ENCODE measurements at regions not wholly inside any gene's neighbourhood (a gene's known extent, or its start where the extent isn't known, plus 50 kb on each side); places are given as distances from the start of the nearest gene placed in this dataset.

- no peaks in the 10 kb centered on the region for H3K36me3 ChIP-seq (ENCODE audit: control insufficient read depth in 1 of 2, insufficient read depth in 2 of 2, low read length in 2 of 2)
- DNase-seq (ENCODE audit: low read depth, low spot score) (no peak), ATAC-seq (no peak)
- POLR2A ChIA-PET: no interaction called here
- no peaks in the 10 kb centered on the region for H3K4me1 ChIP-seq (ENCODE audit: control insufficient read depth in 1 of 2, insufficient read depth in 2 of 2, low read length in 2 of 2)
- no TSS peak for BruUV-seq (replicated peaks)
- H3K79me2 ChIP-seq (ENCODE audit: insufficient read depth, low read length): no peaks in the 10 kb centered on the region
- RAD21 ChIA-PET (ENCODE audit: low non-redundant PET in 1 of 2, low total read pairs in 2 of 2, uncharacterized antibody in 2 of 2, unreplicated experiment in 2 of 2): no interaction called here
- H2AFZ ChIP-seq (ENCODE audit: low read depth, low read length, poor library complexity, severe bottlenecking): no peak overlapping the region
- H3K9me2 ChIP-seq (ENCODE audit: insufficient read depth): no peaks in the 10 kb centered on the region
- peaks cover 5% of the 10 kb centered on the region; the same call in 1 of the 2 replicates for H3K27me3 ChIP-seq (ENCODE audit: insufficient read depth, low read length)
- no peak overlapping the region for H3K9ac ChIP-seq (ENCODE audit: low read length)
- no peak for TF ChIP-seq CEBPB (IDR thresholded peaks at IDR 0.05; ENCODE audit: low read depth)
- TF ChIP-seq ZFX (IDR thresholded peaks at IDR 0.05): no peak
- TF ChIP-seq FOSL1 (IDR thresholded peaks at IDR 0.05; ENCODE audit: low read depth): no peak
- no peak for TF ChIP-seq POLR2AphosphoS5 (IDR thresholded peaks at IDR 0.05; ENCODE audit: low read depth, low read length)
- no peak for TF ChIP-seq MAX (IDR thresholded peaks at IDR 0.05)
- TF ChIP-seq ZBTB33 (IDR thresholded peaks at IDR 0.05; ENCODE audit: extremely low read depth, insufficient replicate concordance, low read length): no peak
- no peaks in the 10 kb centered on the region for H4K20me1 ChIP-seq (ENCODE audit: insufficient read depth)
- intact Hi-C loops (cut with micrococcal nuclease): no loop called here
- H3K27ac ChIP-seq (ENCODE audit: low read depth, low read length): no peak overlapping the region
- no peak overlapping the region for H3K4me3 ChIP-seq (replicated peaks in 1 of 2; ENCODE audit: low read depth in 1 of 2, low read length in 2 of 2)
- CTCF ChIA-PET: interaction anchor here (1.2 kb wide), 1 partner anchor 19 kb away, joined by 3 read pairs; no protein-coding TSS in a partner anchor
- no peaks in the 10 kb centered on the region for H3K9me3 ChIP-seq (ENCODE audit: control insufficient read depth in 1 of 2, insufficient read depth in 1 of 2, low read depth in 1 of 2, low read length in 2 of 2)
- H3K4me2 ChIP-seq (ENCODE audit: low read length): no peak overlapping the region
Measured at GRCh38 chr2:16738361-16739225, 73.0 kb upstream of the CYRIA start.

GRCh38 chr2:16737812-16738211, 72.2 kb upstream of the CYRIA start:
- no peaks in the 10 kb centered on the region for H3K79me2 ChIP-seq (ENCODE audit: insufficient read depth, low read length)
- BruUV-seq (replicated peaks): no TSS peak
- CTCF ChIA-PET: interaction anchor here (1.2 kb wide), 1 partner anchor 19 kb away, joined by 3 read pairs; no protein-coding TSS in a partner anchor
- H3K4me3 ChIP-seq (replicated peaks in 1 of 2; ENCODE audit: low read depth in 1 of 2, low read length in 2 of 2): no peak overlapping the region
- H3K9ac ChIP-seq (ENCODE audit: low read length): no peak overlapping the region
- no peak overlapping the region for H2AFZ ChIP-seq (ENCODE audit: low read depth, low read length, poor library complexity, severe bottlenecking)
- no peaks in the 10 kb centered on the region for H3K4me1 ChIP-seq (ENCODE audit: control insufficient read depth in 1 of 2, insufficient read depth in 2 of 2, low read length in 2 of 2)
- no peak overlapping the region for H3K4me2 ChIP-seq (ENCODE audit: low read length)
- H3K9me2 ChIP-seq (ENCODE audit: insufficient read depth): no peaks in the 10 kb centered on the region
- POLR2A ChIA-PET: no interaction called here
- no peaks in the 10 kb centered on the region for H3K9me3 ChIP-seq (ENCODE audit: control insufficient read depth in 1 of 2, insufficient read depth in 1 of 2, low read depth in 1 of 2, low read length in 2 of 2)
- RAD21 ChIA-PET (ENCODE audit: low non-redundant PET in 1 of 2, low total read pairs in 2 of 2, uncharacterized antibody in 2 of 2, unreplicated experiment in 2 of 2): no interaction called here
- H3K36me3 ChIP-seq (ENCODE audit: control insufficient read depth in 1 of 2, insufficient read depth in 2 of 2, low read length in 2 of 2): no peaks in the 10 kb centered on the region
- no peak overlapping the region for H3K27ac ChIP-seq (ENCODE audit: low read depth, low read length)
- H4K20me1 ChIP-seq (ENCODE audit: insufficient read depth): no peaks in the 10 kb centered on the region
- ATAC-seq (no peak), DNase-seq (ENCODE audit: low read depth, low spot score) (no peak)
- intact Hi-C loops (cut with micrococcal nuclease): no loop called here
- peaks cover 8% of the 10 kb centered on the region; the same call in 1 of the 2 replicates for H3K27me3 ChIP-seq (ENCODE audit: insufficient read depth, low read length)
- TF ChIP-seq TCF7L2 (IDR thresholded peaks at IDR 0.05; ENCODE audit: borderline replicate concordance, extremely low read depth, insufficient read depth, insufficient read length): no peak
- no peak for TF ChIP-seq ZBTB33 (IDR thresholded peaks at IDR 0.05; ENCODE audit: extremely low read depth, insufficient replicate concordance, low read length)
- no peak for TF ChIP-seq EGR1 (IDR thresholded peaks at IDR 0.05; ENCODE audit: low read depth)
- no peak for TF ChIP-seq CEBPB (IDR thresholded peaks at IDR 0.05; ENCODE audit: low read depth)
- no peak for TF ChIP-seq JUND (IDR thresholded peaks at IDR 0.05)
- no peak for TF ChIP-seq YY1 (IDR thresholded peaks at IDR 0.05; ENCODE audit: extremely low read depth, insufficient replicate concordance, low read depth, low read length)
- no peak for TF ChIP-seq EZH2 (IDR thresholded peaks at IDR 0.05)
- TF ChIP-seq ELF1 (IDR thresholded peaks at IDR 0.05; ENCODE audit: borderline replicate concordance, low read depth): no peak
- TF ChIP-seq ZNF274 (IDR thresholded peaks at IDR 0.05; ENCODE audit: low read depth, low read length): no peak

Data from HCT116 (cell line).